Epithelial cell of proximal tubule (primary cell): ENCODE measurements at regions not wholly inside any gene's neighbourhood (a gene's known extent, or its start where the extent isn't known, plus 50 kb on each side); places are given as distances from the start of the nearest gene placed in this dataset.

Source experiments
- DNase-seq: peaks from one replicate; pipeline ENCODE4 v3.0.0-alpha.2; 2011; ENCODE audit warnings: low read depth
- H3K4me3 ChIP-seq: 2 replicates; pipeline ENCODE4 v1.5.1; 2011; ENCODE audit warnings: low read depth, mild to moderate bottlenecking, low read length
- TF ChIP-seq, protein P1 (sequence below): conservative IDR thresholded peaks from 2 replicates; pipeline ENCODE4 v1.5.1; 2012; ENCODE audit warnings: low read depth, mild to moderate bottlenecking, low read length

DNA sequence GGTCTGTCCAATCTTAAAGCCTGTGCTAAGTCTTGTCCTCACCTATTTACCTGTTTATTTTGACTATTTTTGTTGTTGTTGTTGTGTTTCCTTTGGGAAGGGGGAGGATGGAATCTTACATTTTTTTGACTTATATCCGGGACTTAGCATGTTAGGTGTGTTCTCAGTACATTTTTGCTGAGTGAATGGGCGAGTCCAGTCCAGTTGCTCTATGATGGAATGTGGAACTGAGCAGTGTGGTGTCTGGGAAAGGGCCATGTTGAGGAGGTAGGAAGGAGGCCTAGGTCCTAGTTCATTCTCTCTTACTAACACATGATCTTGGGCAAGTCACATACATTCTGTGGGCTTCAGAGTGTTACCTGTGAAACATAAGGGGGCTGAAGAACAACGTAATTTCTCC, 80.9 kb upstream of the SLC38A2 start:
- no peak for DNase-seq
- TF ChIP-seq, protein P1, sequence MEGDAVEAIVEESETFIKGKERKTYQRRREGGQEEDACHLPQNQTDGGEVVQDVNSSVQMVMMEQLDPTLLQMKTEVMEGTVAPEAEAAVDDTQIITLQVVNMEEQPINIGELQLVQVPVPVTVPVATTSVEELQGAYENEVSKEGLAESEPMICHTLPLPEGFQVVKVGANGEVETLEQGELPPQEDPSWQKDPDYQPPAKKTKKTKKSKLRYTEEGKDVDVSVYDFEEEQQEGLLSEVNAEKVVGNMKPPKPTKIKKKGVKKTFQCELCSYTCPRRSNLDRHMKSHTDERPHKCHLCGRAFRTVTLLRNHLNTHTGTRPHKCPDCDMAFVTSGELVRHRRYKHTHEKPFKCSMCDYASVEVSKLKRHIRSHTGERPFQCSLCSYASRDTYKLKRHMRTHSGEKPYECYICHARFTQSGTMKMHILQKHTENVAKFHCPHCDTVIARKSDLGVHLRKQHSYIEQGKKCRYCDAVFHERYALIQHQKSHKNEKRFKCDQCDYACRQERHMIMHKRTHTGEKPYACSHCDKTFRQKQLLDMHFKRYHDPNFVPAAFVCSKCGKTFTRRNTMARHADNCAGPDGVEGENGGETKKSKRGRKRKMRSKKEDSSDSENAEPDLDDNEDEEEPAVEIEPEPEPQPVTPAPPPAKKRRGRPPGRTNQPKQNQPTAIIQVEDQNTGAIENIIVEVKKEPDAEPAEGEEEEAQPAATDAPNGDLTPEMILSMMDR: no peak
- no peak overlapping the region for H3K4me3 ChIP-seq

DNA sequence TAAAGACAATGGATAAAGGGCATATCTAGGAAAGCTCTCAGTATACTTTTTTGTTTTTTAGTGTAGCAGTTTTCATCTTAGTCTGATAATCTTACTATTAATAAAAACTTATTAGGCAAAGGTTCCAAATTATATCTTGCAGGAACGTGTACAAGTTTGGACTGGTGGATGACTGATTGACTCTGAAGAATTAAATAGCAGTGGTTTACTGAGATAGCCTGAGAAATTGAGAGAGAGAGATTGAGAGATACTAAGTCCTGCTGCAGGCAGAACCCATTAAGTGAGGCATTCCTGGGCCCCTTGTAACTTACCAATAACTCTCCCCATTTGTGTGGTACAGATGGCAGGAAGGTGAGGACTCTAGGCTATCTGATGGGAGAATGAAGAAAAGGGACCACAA, 80.2 kb upstream of the SLC38A2 start:
- TF ChIP-seq, protein P1: no peak
- no peak for DNase-seq
- no peak overlapping the region for H3K4me3 ChIP-seq

DNA sequence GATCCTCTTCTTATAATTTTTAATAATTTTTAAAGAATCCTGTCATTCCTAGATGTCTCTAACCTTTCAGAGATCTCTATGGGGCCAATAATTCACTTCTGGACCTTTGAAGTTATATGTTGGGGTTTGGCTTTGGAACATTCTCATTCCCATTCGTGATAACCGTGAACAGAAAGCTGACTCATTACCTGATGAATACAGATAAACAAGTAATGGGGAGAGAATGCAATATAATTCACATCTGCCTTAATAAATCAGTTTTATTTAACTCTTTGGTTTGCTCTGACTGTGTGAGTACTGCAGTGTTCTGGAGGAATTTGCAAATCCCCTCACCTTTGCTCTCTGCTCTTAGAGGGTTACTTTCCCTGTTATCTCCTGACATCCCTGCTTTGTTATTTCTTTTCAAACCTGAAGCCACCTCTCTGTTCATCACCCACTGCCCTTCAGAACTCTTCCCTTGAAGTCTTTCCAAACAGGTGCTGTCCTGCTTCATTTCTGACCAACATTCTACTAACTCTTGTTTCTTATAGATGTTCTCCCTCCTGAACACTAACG, 79.6 kb upstream of the SLC38A2 start:
- TF ChIP-seq, protein P1: no peak
- H3K4me3 ChIP-seq: no peak overlapping the region
- DNase-seq: no peak

DNA sequence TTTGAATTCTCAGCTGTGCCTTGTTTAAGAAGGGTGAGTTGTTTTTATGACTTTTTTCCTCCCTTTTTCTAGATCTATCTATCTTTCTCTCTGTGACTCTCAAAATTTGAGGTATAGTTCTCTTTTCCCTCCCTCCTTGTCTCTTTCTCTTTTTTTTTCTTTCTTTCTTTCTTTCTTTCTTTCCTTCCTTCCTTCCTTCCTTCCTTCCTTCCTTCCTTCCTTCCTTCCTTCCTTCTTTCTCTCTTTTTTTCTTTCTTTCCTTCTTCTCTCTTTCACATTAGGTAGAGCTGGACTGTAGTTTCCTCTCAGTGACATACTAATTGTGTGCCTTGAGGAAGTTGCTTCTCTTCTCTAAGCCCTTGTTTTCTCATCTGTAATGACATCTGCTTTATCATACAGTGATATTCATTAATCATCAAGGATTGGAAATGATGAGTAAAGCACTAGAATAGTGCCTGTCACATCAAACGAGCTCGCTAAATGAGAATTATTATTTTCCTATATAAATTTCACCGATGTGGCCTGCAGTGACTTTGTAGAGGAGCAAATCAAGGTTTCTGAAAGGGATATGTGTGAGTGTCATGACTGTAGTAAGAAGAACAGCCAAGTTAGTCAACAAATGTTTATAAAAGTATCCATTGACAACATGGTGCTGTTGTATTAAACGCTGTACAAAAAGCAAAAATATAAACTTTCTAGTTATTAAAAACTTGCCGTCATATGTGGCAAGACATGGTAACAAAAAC, 78.9 kb upstream of the SLC38A2 start:
- no peak for DNase-seq
- TF ChIP-seq, protein P1: no peak
- no peak overlapping the region for H3K4me3 ChIP-seq

DNA sequence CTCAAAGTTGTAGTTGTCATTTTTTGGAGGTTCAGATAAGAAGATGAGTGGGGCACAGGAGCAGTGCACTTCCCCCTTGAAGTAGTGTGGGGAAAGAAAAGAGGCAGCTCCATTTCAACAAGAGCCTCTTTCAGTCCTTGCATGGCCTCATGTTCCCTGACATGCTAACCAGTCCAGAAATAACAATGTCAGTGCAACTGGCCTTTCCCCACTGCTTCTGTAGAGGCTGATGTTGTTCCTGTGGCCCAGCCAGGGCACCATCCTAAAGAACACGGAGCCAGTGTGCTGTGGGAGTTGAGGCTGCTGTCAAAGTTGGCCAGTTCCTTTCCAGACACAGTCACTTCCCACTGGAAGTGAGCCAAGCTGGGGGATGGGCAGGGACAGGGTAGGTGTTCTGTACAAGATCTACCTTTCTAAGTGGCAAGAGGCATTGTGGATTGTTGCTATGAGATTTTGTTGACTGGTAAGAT, 77.7 kb upstream of the SLC38A2 start:
- no peak overlapping the region for H3K4me3 ChIP-seq
- TF ChIP-seq, protein P1: no peak
- no peak for DNase-seq

DNA sequence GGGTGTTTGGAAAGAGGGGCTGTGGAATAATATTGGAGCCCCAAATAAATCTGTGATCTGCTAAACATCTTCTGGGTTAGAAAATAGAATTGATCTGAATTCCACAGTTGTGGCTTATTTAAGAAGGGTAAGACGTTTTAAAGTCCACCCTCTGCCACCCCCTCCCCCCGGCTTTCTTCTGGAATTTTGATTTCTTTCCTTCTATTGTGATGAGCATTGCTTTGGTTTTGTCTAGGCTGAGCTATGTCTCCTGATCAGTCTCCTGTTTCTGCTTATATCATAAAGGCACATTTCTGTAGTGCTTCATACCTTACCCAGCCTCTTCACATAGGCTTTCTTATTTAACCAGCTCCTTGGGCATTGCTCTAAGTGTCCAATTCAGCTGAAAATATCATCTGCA, 77.3 kb upstream of the SLC38A2 start:
- DNase-seq: no peak
- no peak overlapping the region for H3K4me3 ChIP-seq
- TF ChIP-seq, protein P1: no peak

DNA sequence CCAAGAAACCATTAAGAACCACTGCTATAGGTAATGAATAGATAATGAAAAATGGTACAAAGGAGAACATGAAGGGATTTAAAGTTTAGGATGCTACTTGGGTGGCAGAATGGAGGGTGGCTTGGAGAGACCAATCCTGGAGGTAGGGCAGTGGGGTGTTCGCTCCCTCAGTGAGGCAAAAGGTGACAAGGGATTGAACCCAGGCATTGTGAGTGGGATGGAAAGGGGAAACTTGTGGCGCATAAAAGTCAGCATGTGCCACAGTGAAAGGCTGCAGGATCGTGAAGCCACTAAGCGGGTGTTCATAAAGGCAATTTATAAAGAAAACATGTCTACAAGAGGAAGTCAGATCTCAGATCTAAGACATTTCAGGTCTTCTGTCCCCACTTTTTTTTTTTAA, 76.7 kb upstream of the SLC38A2 start:
- TF ChIP-seq, protein P1: no peak
- H3K4me3 ChIP-seq: no peak overlapping the region
- DNase-seq: no peak
